Spleen (tissue), 11 donors: ENCODE measurements at regions not wholly inside any gene's neighbourhood (a gene's known extent, or its start where the extent isn't known, plus 50 kb on each side); places are given as distances from the start of the nearest gene placed in this dataset.

ENCODE experiments used
- DNase-seq: peaks from one replicate; pipeline ENCODE4 v3.0.0-alpha.2; 2020
- H3K27ac ChIP-seq, 8 donors: fragments of 200-600 bp; sonication (generic) in 7 of 8; 1 replicate in 4 of 8; 2 replicates in 4 of 8; pipeline versions ENCODE4 v1.5.0 to v1.8.0; 2016 to 2021; ENCODE audit warnings: inconsistent platforms in 4 of 8, mild to moderate bottlenecking in 4 of 8, moderate library complexity in 1 of 8
- H3K27me3 ChIP-seq, 7 donors: fragments of 200-600 bp; sonication (generic) in 6 of 7; replicated peaks in 1 of 7; 1 replicate in 4 of 7; 2 replicates in 3 of 7; pipeline versions ENCODE4 v1.5.0 to v1.8.0; 2016 to 2021; ENCODE audit warnings: inconsistent platforms in 3 of 7, mild to moderate bottlenecking in 1 of 7
- H3K36me3 ChIP-seq, 6 donors: fragments of 200-600 bp; sonication (generic) in 5 of 6; 1 replicate in 4 of 6; 2 replicates in 2 of 6; pipeline versions ENCODE4 v1.5.0 to v1.8.0; 2016 to 2021; ENCODE audit warnings: inconsistent platforms in 2 of 6
- H3K4me1 ChIP-seq, 6 donors: fragments of 200-600 bp; sonication (generic) in 5 of 6; 1 replicate in 3 of 6; 2 replicates in 3 of 6; pipeline versions ENCODE4 v1.5.0 to v1.8.0; 2016 to 2021; ENCODE audit warnings: inconsistent platforms in 3 of 6
- H3K4me3 ChIP-seq, 8 donors: fragments of 200-600 bp; sonication (generic) in 7 of 8; 1 replicate in 4 of 8; 2 replicates in 4 of 8; pipeline versions ENCODE4 v1.5.0 to v1.8.0; 2016 to 2021; ENCODE audit warnings: inconsistent platforms in 4 of 8, mild to moderate bottlenecking in 4 of 8, moderate library complexity in 2 of 8
- H3K9me3 ChIP-seq, 8 donors: fragments of 200-600 bp; sonication (generic) in 7 of 8; 1 replicate in 4 of 8; 2 replicates in 4 of 8; pipeline versions ENCODE4 v1.5.0 to v1.8.0; 2016 to 2021; ENCODE audit warnings: inconsistent platforms in 4 of 8
- CTCF ChIP-seq, 11 experiments: fragments of 200-600 bp in 7 of 11; fragments of 450-650 bp in 4 of 11; sonication (generic) in 4 of 11; IDR thresholded peaks in 8 of 11; conservative IDR thresholded peaks in 3 of 11; 1 replicate in 7 of 11; 2 replicates in 4 of 11; pipeline versions ENCODE4 v1.4.0 to v1.8.0; 2016 to 2021; ENCODE audit warnings: antibody characterized with exemption in 11 of 11, inconsistent platforms in 4 of 11, mild to moderate bottlenecking in 1 of 11
- POLR2A ChIP-seq, 3 donors: fragments of 450-650 bp; IDR thresholded peaks; one replicate each; pipeline ENCODE4 v1.5.1; 2017; ENCODE audit warnings: antibody characterized with exemption in 3 of 3, mild to moderate bottlenecking in 1 of 3
- POLR2AphosphoS5 ChIP-seq, 3 donors: sonication (generic); formaldehyde crosslinking; IDR thresholded peaks; one replicate each; pipeline ENCODE4 v1.5.1; 2017; ENCODE audit warnings: antibody characterized with exemption in 3 of 3
- WGBS, 5 donors: extraction: QIAGEN DNeasy Blood & Tissue Kit in 3 of 5; methylation state at CpG; one replicate each; pipeline versions ENCODE4 v1.1.5 to v1.1.7; 2013 to 2018; 5-methylcytosine and 5-hydroxymethylcytosine counted together
- intact Hi-C: fragments of 100-400 bp; cut with DNase I; formaldehyde crosslinking; loops from one replicate; pipeline ENCODE4 v1.15.0; 2023; ENCODE audit warnings: low total_unique reads
- donor health status: healthy with polysubstance abuse.
- donor health status: DM: no; HTN: no; CAD: no; lungs with moderate emphysema.
- donor health status: DM: no; HTN: no; CAD: no.
- donor health status: Bipolar disorder and iron deficiency.
- donor health status: healthy.
- donor health status: DM: no; HTN: no; CAD: no.
- donor health status: DM: yes; HTN: yes; CAD: no.

DNA sequence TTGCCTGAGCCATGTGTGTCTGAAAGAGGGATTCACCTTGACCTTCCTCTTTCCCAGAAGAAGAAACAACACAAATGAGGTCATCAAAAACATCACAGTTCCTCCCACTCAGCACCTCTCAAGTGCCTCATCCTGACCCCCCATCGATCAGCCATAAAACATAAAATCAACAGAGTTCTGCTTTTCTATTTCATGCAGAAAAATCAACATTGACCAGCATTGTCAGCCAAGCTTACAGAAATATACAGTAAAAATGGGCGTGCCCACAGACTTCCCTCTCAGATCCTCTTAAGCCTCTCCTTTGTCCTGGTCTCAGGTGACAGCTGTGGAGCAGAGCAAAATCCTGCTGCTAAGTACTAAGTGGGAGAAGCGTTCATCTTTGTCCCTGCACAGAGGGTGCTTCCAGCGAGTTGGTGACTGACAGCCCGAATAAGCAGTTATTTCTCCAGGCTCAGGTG, 213.3 kb downstream of the OLFM4 start:
- TF ChIP-seq CTCF (IDR thresholded peaks at IDR 0.05 in 8 of 11, conservative IDR thresholded peaks at IDR 0.05 in 3 of 11), result no peak
- no peak for TF ChIP-seq POLR2A (IDR thresholded peaks at IDR 0.05)
- TF ChIP-seq POLR2AphosphoS5 (IDR thresholded peaks at IDR 0.05), result no peak
- H3K4me3 ChIP-seq, result no peak overlapping the region
- H3K9me3 ChIP-seq, result no peaks in the 10 kb centered on the region
- H3K36me3 ChIP-seq, result no peaks in the 10 kb centered on the region
- H3K4me1 ChIP-seq, result no peaks in the 10 kb centered on the region
- intact Hi-C loops, result no loop called here
- WGBS, 5 donors, result 60 to 73% (median 67%) methylated on average over 5 of the region's 5 CpGs
- H3K27me3 ChIP-seq, result peaks cover 0 to 16% (median 0%) of the 10 kb centered on the region in 7 donors
- no peak overlapping the region for H3K27ac ChIP-seq
- no peak for DNase-seq

GRCh38 chr13:53249236-53249635, 220.6 kb downstream of the OLFM4 start:
- no peak overlapping the region for H3K4me3 ChIP-seq
- no peaks in the 10 kb centered on the region for H3K4me1 ChIP-seq
- no peak overlapping the region for H3K27ac ChIP-seq
- no peaks in the 10 kb centered on the region for H3K36me3 ChIP-seq
- H3K9me3 ChIP-seq, result no peaks in the 10 kb centered on the region
- no peak for DNase-seq
- peaks cover 0 to 4% (median 0%) of the 10 kb centered on the region in 7 donors for H3K27me3 ChIP-seq
- TF ChIP-seq POLR2A (IDR thresholded peaks at IDR 0.05) (no peak), CTCF (IDR thresholded peaks at IDR 0.05 in 8 of 11, conservative IDR thresholded peaks at IDR 0.05 in 3 of 11) (no peak), POLR2AphosphoS5 (IDR thresholded peaks at IDR 0.05) (no peak)
- intact Hi-C loops, result no loop called here
- 45 to 70% (median 51%) methylated on average over 1 of the region's 1 CpG for WGBS, 5 donors

- Histone ChIP-seq H3K9me3 (no peaks in the 10 kb centered on the region), H3K27me3 (peaks cover 0 to 4% (median 0%) of the 10 kb centered on the region in 7 donors), H3K27ac (no peak overlapping the region), H3K36me3 (no peaks in the 10 kb centered on the region), H3K4me3 (no peak overlapping the region), H3K4me1 (no peaks in the 10 kb centered on the region)
- TF ChIP-seq CTCF (IDR thresholded peaks at IDR 0.05 in 8 of 11, conservative IDR thresholded peaks at IDR 0.05 in 3 of 11) (peak in 9 of 11 experiments; percentile 22 to 77 (median 66)), POLR2AphosphoS5 (IDR thresholded peaks at IDR 0.05) (no peak)
- 22 to 30% (median 27%) methylated on average over 6 of the region's 6 CpGs for WGBS, 5 donors
- intact Hi-C loops, result no loop called here
- no peak for DNase-seq
Observed at GRCh38 chr13:53250272-53250875, 221.8 kb downstream of the OLFM4 start.

DNA sequence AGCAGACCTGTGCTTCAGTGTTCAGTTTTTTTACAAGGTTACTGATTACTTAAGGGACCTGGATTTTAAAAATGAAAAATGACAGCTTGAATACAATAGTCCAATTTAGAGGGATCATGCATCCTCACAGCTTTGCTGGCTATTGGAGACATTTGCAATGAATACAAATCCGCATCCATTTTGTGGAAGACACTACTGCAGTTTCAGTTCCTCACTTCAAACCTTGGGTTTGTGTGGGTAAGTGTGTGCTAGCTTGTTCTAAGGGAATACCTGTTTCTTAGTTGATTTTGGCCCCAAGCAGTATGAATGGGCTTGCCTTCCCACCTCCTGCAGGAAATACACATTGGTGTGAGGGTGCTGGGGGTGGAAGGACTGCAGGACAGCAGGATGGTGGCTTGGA, 222.4 kb downstream of the OLFM4 start:
- TF ChIP-seq POLR2A (IDR thresholded peaks at IDR 0.05) (no peak), POLR2AphosphoS5 (IDR thresholded peaks at IDR 0.05) (no peak), CTCF (IDR thresholded peaks at IDR 0.05 in 8 of 11, conservative IDR thresholded peaks at IDR 0.05 in 3 of 11) (no peak)
- no peaks in the 10 kb centered on the region for H3K9me3 ChIP-seq
- H3K4me3 ChIP-seq, result no peak overlapping the region
- H3K27me3 ChIP-seq, result peaks cover 0 to 4% (median 0%) of the 10 kb centered on the region in 7 donors
- intact Hi-C loops, result no loop called here
- no peaks in the 10 kb centered on the region for H3K4me1 ChIP-seq
- no peaks in the 10 kb centered on the region for H3K36me3 ChIP-seq
- WGBS, 5 donors, result 65 to 84% (median 74%) methylated on average over 1 of the region's 1 CpG
- DNase-seq, result no peak
- no peak overlapping the region for H3K27ac ChIP-seq
